Choroid plexus epithelial cell (primary cell): ENCODE measurements at regions not wholly inside any gene's neighbourhood (a gene's known extent, or its start where the extent isn't known, plus 50 kb on each side); places are given as distances from the start of the nearest gene placed in this dataset.

Source experiments
- DNase-seq: peaks from one replicate; pipeline ENCODE4 v3.0.0-alpha.2; 2010; ENCODE audit warnings: low read depth
- H3K4me3 ChIP-seq: 2 replicates; pipeline ENCODE4 v1.5.1; 2011; ENCODE audit warnings: low read depth, mild to moderate bottlenecking, control low read depth, low read length, moderate library complexity
- CTCF ChIP-seq: conservative IDR thresholded peaks from 2 replicates; pipeline ENCODE4 v1.5.1; 2011; ENCODE audit warnings: low read depth, mild to moderate bottlenecking, control low read depth, inconsistent platforms, low read length, moderate library complexity

DNA sequence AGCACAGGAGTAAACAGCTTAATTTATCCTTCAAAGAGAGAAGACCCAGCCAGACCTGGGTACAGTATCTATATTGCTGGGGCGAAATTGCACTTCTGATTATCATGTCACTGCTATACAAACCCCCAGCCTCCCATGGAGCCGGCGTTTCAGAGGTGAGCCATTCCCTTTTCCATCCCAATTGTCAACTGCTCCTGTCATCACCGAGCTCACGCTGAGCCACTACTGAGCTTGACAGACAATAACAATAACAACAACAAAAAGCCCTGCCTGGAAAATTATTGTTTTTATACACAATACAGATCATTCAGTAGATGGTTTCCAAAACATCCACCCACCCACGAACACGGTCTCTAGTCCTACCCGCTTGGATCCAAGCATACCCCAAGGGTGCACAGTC, 129.0 kb upstream of the JARID2 start:
- DNase-seq: no peak
- no peak for TF ChIP-seq CTCF
- no peak overlapping the region for H3K4me3 ChIP-seq

DNA sequence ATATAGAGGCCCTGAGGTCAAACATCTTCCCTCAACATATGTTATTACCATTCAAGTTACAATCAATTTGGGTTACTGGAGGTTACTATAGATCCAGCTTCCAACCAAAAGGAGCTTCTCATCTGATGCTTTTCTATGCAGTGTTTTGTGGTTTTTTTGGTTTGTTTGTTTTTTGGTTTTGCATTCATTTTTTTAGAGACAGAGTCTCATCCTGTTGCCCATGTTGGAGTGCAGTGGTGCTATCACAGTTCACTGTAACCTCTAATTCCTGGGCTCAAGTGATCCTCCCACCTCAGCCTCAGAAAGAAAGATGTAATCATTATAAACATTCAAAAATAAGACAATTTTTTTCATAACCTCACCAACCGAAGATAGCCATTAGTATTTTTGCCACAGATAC, 124.4 kb upstream of the JARID2 start:
- H3K4me3 ChIP-seq: no peak overlapping the region
- no peak for TF ChIP-seq CTCF
- no peak for DNase-seq

DNA sequence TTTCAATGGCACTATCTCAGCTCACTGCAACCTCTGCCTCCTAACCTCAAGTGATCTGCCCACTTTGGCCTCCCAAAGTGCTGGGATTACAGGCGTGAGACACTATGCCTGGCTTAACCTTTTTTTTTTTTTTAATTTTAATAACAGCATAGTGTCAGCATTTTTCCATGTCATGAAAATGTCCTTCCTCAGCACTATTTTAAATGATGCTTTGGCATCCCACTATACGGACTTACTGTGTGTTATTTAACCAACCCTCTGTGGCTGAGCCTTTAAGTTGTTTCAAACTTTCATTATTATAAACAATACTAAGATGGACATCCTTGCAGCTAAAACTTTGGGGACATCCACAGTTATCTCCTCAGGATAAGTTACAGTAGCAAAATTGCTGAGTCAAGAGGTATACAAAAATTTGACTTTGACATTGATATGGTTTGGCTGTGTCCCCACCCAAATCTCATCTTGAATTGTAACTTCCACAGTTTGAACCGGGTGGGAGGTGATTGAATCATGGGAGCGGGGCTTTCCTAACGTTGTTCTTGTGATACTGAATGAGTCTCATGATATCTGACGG, 123.8 kb upstream of the JARID2 start:
- no peak for TF ChIP-seq CTCF
- DNase-seq: no peak
- H3K4me3 ChIP-seq: no peak overlapping the region

- TF ChIP-seq CTCF: no peak
- H3K4me3 ChIP-seq: no peak overlapping the region
- no peak for DNase-seq
Observed at GRCh38 chr6:15129887-15130286, 116.0 kb upstream of the JARID2 start.

DNA sequence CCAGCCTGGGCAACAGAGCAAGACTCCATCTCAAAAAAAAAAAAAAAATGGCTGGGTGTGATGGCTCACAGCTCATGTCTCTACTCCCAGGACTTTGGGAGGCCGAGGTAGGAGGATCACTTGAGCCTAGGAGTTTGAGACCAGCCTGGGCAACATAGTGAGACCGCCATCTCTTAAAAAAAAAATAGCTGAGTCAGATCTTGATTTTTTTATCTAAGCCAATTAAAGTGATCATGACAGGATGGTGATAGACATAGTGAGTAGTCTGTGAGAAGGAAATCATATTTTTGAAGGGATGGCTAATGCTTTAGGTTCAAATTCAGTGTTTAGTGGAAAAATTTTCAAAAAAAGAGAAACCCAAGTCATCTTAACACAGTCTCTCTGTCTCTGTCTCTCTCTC, 114.6 kb upstream of the JARID2 start:
- no peak for TF ChIP-seq CTCF
- H3K4me3 ChIP-seq: no peak overlapping the region
- DNase-seq: no peak

DNA sequence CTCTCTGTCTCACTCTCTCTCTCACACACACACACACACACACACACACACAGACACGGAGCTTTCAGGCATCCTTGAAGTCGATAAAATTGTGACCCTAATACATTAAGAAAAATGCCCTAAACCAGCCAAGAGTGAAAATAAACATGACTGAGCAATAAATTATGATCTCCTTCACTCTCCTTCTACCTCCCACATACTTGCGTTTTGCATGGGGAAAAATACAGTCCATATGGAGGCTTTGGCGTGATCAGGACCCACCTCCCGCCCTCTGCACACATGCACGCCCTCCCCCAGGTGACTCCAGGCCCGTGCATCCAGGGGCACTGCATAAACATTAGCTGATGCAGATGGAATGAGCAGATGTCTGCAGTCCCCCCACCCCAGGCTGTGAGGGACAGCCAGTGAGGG, 114.2 kb upstream of the JARID2 start:
- no peak for DNase-seq
- H3K4me3 ChIP-seq: no peak overlapping the region

GRCh38 chr6:15132167-15132566, 113.7 kb upstream of the JARID2 start:
- TF ChIP-seq CTCF: no peak
- DNase-seq: no peak
- no peak overlapping the region for H3K4me3 ChIP-seq

More for the DNA sequence above, 114.2 kb upstream of the JARID2 start:
- no peak for TF ChIP-seq CTCF
